ENCODE measurements at regions not wholly inside any gene's neighbourhood (a gene's known extent, or its start where the extent isn't known, plus 50 kb on each side); places are given as distances from the start of the nearest gene placed in this dataset.

- Mint-ChIP-seq H3K9me3 (ENCODE audit: unreplicated experiment) (no peaks in the 10 kb centered on the region), H3K4me3 (ENCODE audit: unreplicated experiment) (no peak overlapping the region), H3K4me1 (ENCODE audit: unreplicated experiment) (peaks cover 7% of the 10 kb centered on the region), H3K27ac (ENCODE audit: unreplicated experiment) (no peak overlapping the region), H3K36me3 (ENCODE audit: unreplicated experiment) (no peaks in the 10 kb centered on the region), H3K27me3 (ENCODE audit: unreplicated experiment) (no peaks in the 10 kb centered on the region)
- TF ChIP-seq CTCF (IDR thresholded peaks at IDR 0.05): no peak
- DNase-seq (ENCODE audit: extremely low spot score, unreplicated experiment): no peak
Observed at GRCh38 chr6:22412994-22413393, 116.2 kb upstream of the PRL start.

- H3K27ac Mint-ChIP-seq (ENCODE audit: unreplicated experiment): no peak overlapping the region
- no peak overlapping the region for H3K4me3 Mint-ChIP-seq (ENCODE audit: unreplicated experiment)
- H3K4me1 Mint-ChIP-seq (ENCODE audit: unreplicated experiment): peaks cover 7% of the 10 kb centered on the region
- no peak for TF ChIP-seq CTCF (IDR thresholded peaks at IDR 0.05)
- H3K9me3 Mint-ChIP-seq (ENCODE audit: unreplicated experiment): peaks cover 3% of the 10 kb centered on the region
- H3K27me3 Mint-ChIP-seq (ENCODE audit: unreplicated experiment): no peaks in the 10 kb centered on the region
- DNase-seq (ENCODE audit: extremely low spot score, unreplicated experiment): no peak
- peaks cover 2% of the 10 kb centered on the region for H3K36me3 Mint-ChIP-seq (ENCODE audit: unreplicated experiment)
Observed at GRCh38 chr6:22413681-22414311, 117.0 kb upstream of the PRL start.

- H3K4me3 Mint-ChIP-seq (ENCODE audit: unreplicated experiment): no peak overlapping the region
- no peak for TF ChIP-seq CTCF (IDR thresholded peaks at IDR 0.05)
- H3K4me1 Mint-ChIP-seq (ENCODE audit: unreplicated experiment): peaks cover 6% of the 10 kb centered on the region
- H3K27me3 Mint-ChIP-seq (ENCODE audit: unreplicated experiment): no peaks in the 10 kb centered on the region
- H3K36me3 Mint-ChIP-seq (ENCODE audit: unreplicated experiment): peaks cover 12% of the 10 kb centered on the region
- H3K9me3 Mint-ChIP-seq (ENCODE audit: unreplicated experiment): peaks cover 23% of the 10 kb centered on the region
- DNase-seq (ENCODE audit: extremely low spot score, unreplicated experiment): no peak
- no peak overlapping the region for H3K27ac Mint-ChIP-seq (ENCODE audit: unreplicated experiment)
Observed at GRCh38 chr6:22418714-22419113, 121.9 kb upstream of the PRL start.

GRCh38 chr6:22421198-22421597 is 124.4 kb upstream of the PRL start:
- no peak overlapping the region for H3K4me3 Mint-ChIP-seq (ENCODE audit: unreplicated experiment)
- no peak for DNase-seq (ENCODE audit: extremely low spot score, unreplicated experiment)
- peaks cover 12% of the 10 kb centered on the region for H3K36me3 Mint-ChIP-seq (ENCODE audit: unreplicated experiment)
- peaks cover 3% of the 10 kb centered on the region for H3K4me1 Mint-ChIP-seq (ENCODE audit: unreplicated experiment)
- H3K9me3 Mint-ChIP-seq (ENCODE audit: unreplicated experiment): peaks cover 23% of the 10 kb centered on the region
- H3K27me3 Mint-ChIP-seq (ENCODE audit: unreplicated experiment): no peaks in the 10 kb centered on the region
- H3K27ac Mint-ChIP-seq (ENCODE audit: unreplicated experiment): no peak overlapping the region
- TF ChIP-seq CTCF (IDR thresholded peaks at IDR 0.05): no peak

- TF ChIP-seq CTCF (IDR thresholded peaks at IDR 0.05): no peak
- H3K9me3 Mint-ChIP-seq (ENCODE audit: unreplicated experiment): peaks cover 20% of the 10 kb centered on the region
- peaks cover 3% of the 10 kb centered on the region for H3K4me1 Mint-ChIP-seq (ENCODE audit: unreplicated experiment)
- peaks cover 6% of the 10 kb centered on the region for H3K36me3 Mint-ChIP-seq (ENCODE audit: unreplicated experiment)
- no peak overlapping the region for H3K4me3 Mint-ChIP-seq (ENCODE audit: unreplicated experiment)
- H3K27me3 Mint-ChIP-seq (ENCODE audit: unreplicated experiment): no peaks in the 10 kb centered on the region
- no peak for DNase-seq (ENCODE audit: extremely low spot score, unreplicated experiment)
- no peak overlapping the region for H3K27ac Mint-ChIP-seq (ENCODE audit: unreplicated experiment)
Observed at GRCh38 chr6:22424196-22424595, 127.4 kb upstream of the PRL start.

Measured in osteocyte (in vitro differentiated cells).